Smooth muscle cell (in vitro differentiated cells): ENCODE measurements at regions not wholly inside any gene's neighbourhood (a gene's known extent, or its start where the extent isn't known, plus 50 kb on each side); places are given as distances from the start of the nearest gene placed in this dataset.

Source experiments
- DNase-seq: peaks from one replicate; lab custom pipeline; 2025; ENCODE audit not compliant: unreplicated experiment; lab: John Stamatoyannopoulos, UW
- H2AFZ ChIP-seq: fragments of 200-600 bp; sonication (generic); 2 replicates; pipeline ENCODE4 v1.6.0; 2016; ENCODE audit warnings: antibody characterized with exemption, low read depth, mild to moderate bottlenecking
- H3F3A ChIP-seq: fragments of 200-600 bp; sonication (generic); 2 replicates; pipeline ENCODE4 v1.6.0; 2017; ENCODE audit warnings: antibody characterized with exemption, low read depth
- H3K27ac ChIP-seq: fragments of 200-600 bp; sonication (generic); 2 replicates; pipeline ENCODE4 v1.5.1; 2016; ENCODE audit warnings: low read depth, mild to moderate bottlenecking
- H3K27me3 ChIP-seq: fragments of 200-600 bp; sonication (generic); 2 replicates; pipeline ENCODE4 v1.6.1; 2016; ENCODE audit warnings: low read depth, mild to moderate bottlenecking
- H3K36me3 ChIP-seq: fragments of 200-600 bp; sonication (generic); 2 replicates; pipeline ENCODE4 v1.5.1; 2016; ENCODE audit warnings: low read depth
- H3K4me1 ChIP-seq: fragments of 200-600 bp; sonication (generic); 2 replicates; pipeline ENCODE4 v1.5.1; 2016; ENCODE audit warnings: low read depth
- H3K4me2 ChIP-seq: fragments of 200-600 bp; sonication (generic); 2 replicates; pipeline ENCODE4 v1.6.0; 2016; ENCODE audit warnings: mild to moderate bottlenecking
- H3K4me3 ChIP-seq: fragments of 200-600 bp; sonication (generic); 2 replicates; pipeline ENCODE4 v1.5.1; 2016; ENCODE audit warnings: mild to moderate bottlenecking
- H3K79me2 ChIP-seq: fragments of 200-600 bp; sonication (generic); 2 replicates; pipeline ENCODE4 v1.6.0; 2016; ENCODE audit warnings: low read depth, mild to moderate bottlenecking
- H3K9ac ChIP-seq: fragments of 200-600 bp; sonication (generic); 2 replicates; pipeline ENCODE4 v1.6.0; 2016; ENCODE audit warnings: low read depth
- H3K9me3 ChIP-seq: fragments of 200-600 bp; sonication (generic); replicated peaks from 2 replicates; pipeline ENCODE4 v1.5.1; 2016; ENCODE audit warnings: low read depth
- H4K20me1 ChIP-seq: fragments of 200-600 bp; sonication (generic); 2 replicates; pipeline ENCODE4 v1.6.0; 2016; ENCODE audit warnings: low read depth
- WGBS: methylation state at CpG from one replicate; pipeline ENCODE4 v1.1.7; 2016; ENCODE audit warnings: low lambda C conversion rate; 5-methylcytosine and 5-hydroxymethylcytosine counted together
- TF ChIP-seq, protein P1 (sequence below): fragments of 200-600 bp; sonication (generic); IDR thresholded peaks from 2 replicates; pipeline ENCODE4 v1.5.1; 2017; ENCODE audit warnings: borderline replicate concordance, mild to moderate bottlenecking, antibody characterized with exemption; ENCODE audit not compliant: insufficient read depth, poor library complexity, severe bottlenecking

- H2AFZ ChIP-seq: no peak overlapping the region
- TF ChIP-seq, protein P1, sequence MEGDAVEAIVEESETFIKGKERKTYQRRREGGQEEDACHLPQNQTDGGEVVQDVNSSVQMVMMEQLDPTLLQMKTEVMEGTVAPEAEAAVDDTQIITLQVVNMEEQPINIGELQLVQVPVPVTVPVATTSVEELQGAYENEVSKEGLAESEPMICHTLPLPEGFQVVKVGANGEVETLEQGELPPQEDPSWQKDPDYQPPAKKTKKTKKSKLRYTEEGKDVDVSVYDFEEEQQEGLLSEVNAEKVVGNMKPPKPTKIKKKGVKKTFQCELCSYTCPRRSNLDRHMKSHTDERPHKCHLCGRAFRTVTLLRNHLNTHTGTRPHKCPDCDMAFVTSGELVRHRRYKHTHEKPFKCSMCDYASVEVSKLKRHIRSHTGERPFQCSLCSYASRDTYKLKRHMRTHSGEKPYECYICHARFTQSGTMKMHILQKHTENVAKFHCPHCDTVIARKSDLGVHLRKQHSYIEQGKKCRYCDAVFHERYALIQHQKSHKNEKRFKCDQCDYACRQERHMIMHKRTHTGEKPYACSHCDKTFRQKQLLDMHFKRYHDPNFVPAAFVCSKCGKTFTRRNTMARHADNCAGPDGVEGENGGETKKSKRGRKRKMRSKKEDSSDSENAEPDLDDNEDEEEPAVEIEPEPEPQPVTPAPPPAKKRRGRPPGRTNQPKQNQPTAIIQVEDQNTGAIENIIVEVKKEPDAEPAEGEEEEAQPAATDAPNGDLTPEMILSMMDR: no peak
- 82% methylated on average over 1 of the region's 1 CpG for WGBS
These were observed 306.8 kb upstream of the ANXA10 start for GRCh38 chr4:167785523-167785922.

GRCh38 chr4:167786504-167786903, 305.8 kb upstream of the ANXA10 start:
- Histone ChIP-seq H3K27me3 (no peaks in the 10 kb centered on the region), H3K79me2 (no peaks in the 10 kb centered on the region), H3K36me3 (no peaks in the 10 kb centered on the region), H3K9ac (no peak overlapping the region), H3K4me1 (peaks cover 11% of the 10 kb centered on the region), H4K20me1 (no peaks in the 10 kb centered on the region), H3K4me3 (no peak overlapping the region), H3K9me3 (no peaks in the 10 kb centered on the region), H3K4me2 (no peak overlapping the region), H2AFZ (no peak overlapping the region), H3F3A (no peaks in the 10 kb centered on the region), H3K27ac (no peak overlapping the region)
- no peak for DNase-seq
- WGBS: 90% methylated on average over 3 of the region's 3 CpGs
- TF ChIP-seq, protein P1: no peak

More at GRCh38 chr4:167785523-167785922, 306.8 kb upstream of the ANXA10 start:
- no peaks in the 10 kb centered on the region for H3K27me3 ChIP-seq
- H3K4me3 ChIP-seq: no peak overlapping the region
- no peaks in the 10 kb centered on the region for H3K79me2 ChIP-seq
- no peaks in the 10 kb centered on the region for H3F3A ChIP-seq
- no peaks in the 10 kb centered on the region for H3K9me3 ChIP-seq
- no peaks in the 10 kb centered on the region for H4K20me1 ChIP-seq
- peaks cover 11% of the 10 kb centered on the region for H3K4me1 ChIP-seq
- H3K36me3 ChIP-seq: no peaks in the 10 kb centered on the region
- no peak for DNase-seq
- no peak overlapping the region for H3K27ac ChIP-seq
- no peak overlapping the region for H3K9ac ChIP-seq
- H3K4me2 ChIP-seq: no peak overlapping the region

- Histone ChIP-seq H3K27ac (no peak overlapping the region), H3K4me2 (no peak overlapping the region), H3K4me3 (no peak overlapping the region), H3K9me3 (no peaks in the 10 kb centered on the region), H3K36me3 (no peaks in the 10 kb centered on the region), H3K4me1 (peaks cover 11% of the 10 kb centered on the region), H2AFZ (no peak overlapping the region), H3K27me3 (no peaks in the 10 kb centered on the region), H4K20me1 (no peaks in the 10 kb centered on the region), H3F3A (no peaks in the 10 kb centered on the region), H3K9ac (no peak overlapping the region), H3K79me2 (no peaks in the 10 kb centered on the region)
- no peak for DNase-seq
- WGBS: 90% methylated on average over 1 of the region's 1 CpG
- TF ChIP-seq, protein P1: no peak
These were observed 305.1 kb upstream of the ANXA10 start for GRCh38 chr4:167787231-167787630.

DNA sequence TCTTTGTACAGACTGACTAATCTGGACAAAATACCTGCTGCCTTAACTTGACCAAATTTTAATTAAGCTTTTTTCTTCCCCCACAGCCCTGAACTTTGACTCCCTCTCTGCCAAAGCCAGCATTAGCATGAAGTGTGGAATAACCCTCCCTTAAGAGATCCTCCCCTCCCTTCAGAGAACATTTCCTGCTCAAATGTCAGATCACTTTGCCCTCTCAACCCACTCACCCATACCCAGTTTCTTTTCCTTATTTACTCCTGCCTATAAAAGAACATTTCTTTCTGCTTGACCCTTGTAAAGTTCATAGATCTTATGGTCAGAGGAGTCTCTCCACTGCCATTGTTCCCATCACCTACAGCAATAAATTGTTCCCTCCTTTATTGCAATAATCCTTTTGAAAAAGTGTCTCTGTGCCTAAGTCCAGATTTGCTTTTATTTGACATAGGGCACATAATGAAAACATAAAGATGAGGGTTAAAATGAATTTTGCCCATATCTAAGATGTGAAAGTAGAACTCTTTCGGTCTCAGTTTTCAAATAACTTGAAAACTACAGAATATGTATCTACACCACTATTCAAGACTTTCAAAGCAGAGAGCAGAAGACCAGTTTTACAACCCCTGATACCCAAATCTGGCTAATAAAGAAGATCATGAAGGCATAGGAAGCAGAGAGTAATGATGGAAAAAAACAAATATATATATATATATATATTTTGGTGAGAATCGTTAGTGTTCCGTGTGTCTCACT, 289.7 kb upstream of the ANXA10 start:
- Histone ChIP-seq H3K4me3 (no peak overlapping the region), H3K27me3 (no peaks in the 10 kb centered on the region), H3K4me1 (no peaks in the 10 kb centered on the region), H3K9me3 (no peaks in the 10 kb centered on the region), H3K36me3 (no peaks in the 10 kb centered on the region), H3K27ac (no peak overlapping the region), H2AFZ (no peak overlapping the region), H3K9ac (no peak overlapping the region), H3F3A (no peaks in the 10 kb centered on the region), H3K4me2 (no peak overlapping the region), H4K20me1 (no peaks in the 10 kb centered on the region), H3K79me2 (no peaks in the 10 kb centered on the region)
- WGBS: 92% methylated on average over 3 of the region's 3 CpGs
- TF ChIP-seq, protein P1: no peak
- no peak for DNase-seq
